SK-N-SH treated with all-trans-retinoic acid at 6 μM for 48 hours (cell line): ENCODE measurements at regions not wholly inside any gene's neighbourhood (a gene's known extent, or its start where the extent isn't known, plus 50 kb on each side); places are given as distances from the start of the nearest gene placed in this dataset.

Experiments used
- ATAC-seq: fragments of 200-7000 bp; cut with Tn5 transposase; 3 replicates; pipeline ENCODE4 v1.9.1; 2020; ENCODE audit warnings: mild to moderate bottlenecking, moderate library complexity
- ARNTL ChIP-seq: fragments of 450-650 bp; formaldehyde crosslinking; IDR thresholded peaks from 2 replicates; pipeline ENCODE4 v1.5.0; 2020; ENCODE audit warnings: low read depth, mild to moderate bottlenecking, moderate library complexity, borderline replicate concordance
- BACH2 ChIP-seq: fragments of 250-450 bp; sonication (Bioruptor Pico); IDR thresholded peaks from 2 replicates; pipeline ENCODE4 v1.9.0; 2021; ENCODE audit warnings: mild to moderate bottlenecking, borderline replicate concordance
- CSDC2 ChIP-seq: fragments of 250-450 bp; sonication (Bioruptor Pico); IDR thresholded peaks from 2 replicates; pipeline ENCODE4 v1.5.0; 2020; ENCODE audit warnings: mild to moderate bottlenecking, moderate library complexity
- ISL1 ChIP-seq: fragments of 250-450 bp; sonication (Bioruptor Pico); IDR thresholded peaks from 2 replicates; pipeline ENCODE4 v2.1.2; 2022; ENCODE audit warnings: mild to moderate bottlenecking, moderate library complexity
- OSR1 ChIP-seq: fragments of 250-450 bp; sonication (Bioruptor Pico); IDR thresholded peaks from 2 replicates; pipeline ENCODE4 v1.8.0; 2022; ENCODE audit warnings: moderate library complexity, mild to moderate bottlenecking, inconsistent platforms
- PPARA ChIP-seq: fragments of 250-450 bp; sonication (Bioruptor Pico); IDR thresholded peaks from 2 replicates; pipeline ENCODE4 v1.5.0; 2020; ENCODE audit warnings: mild to moderate bottlenecking, borderline replicate concordance
- RARB ChIP-seq: fragments of 250-450 bp; sonication (Bioruptor Pico); IDR thresholded peaks from 2 replicates; pipeline ENCODE4 v1.8.0; 2021; ENCODE audit warnings: mild to moderate bottlenecking, moderate library complexity
- SNAI2 ChIP-seq: fragments of 250-450 bp; sonication (Bioruptor Pico); IDR thresholded peaks from 2 replicates; pipeline ENCODE4 v1.5.0; 2020; ENCODE audit warnings: mild to moderate bottlenecking, moderate library complexity
- TCF4 ChIP-seq: fragments of 250-450 bp; sonication (Bioruptor Pico); IDR thresholded peaks from 2 replicates; pipeline ENCODE4 v1.8.0; 2021; ENCODE audit warnings: mild to moderate bottlenecking, moderate library complexity, borderline replicate concordance
- TOX ChIP-seq: fragments of 250-450 bp; sonication (Bioruptor Pico); IDR thresholded peaks from 2 replicates; pipeline ENCODE4 v1.8.0; 2021; ENCODE audit warnings: mild to moderate bottlenecking, moderate library complexity, borderline replicate concordance
- ZC3H10 ChIP-seq: fragments of 250-450 bp; sonication (Bioruptor Pico); IDR thresholded peaks from 2 replicates; pipeline ENCODE4 v1.5.1; 2021; ENCODE audit warnings: mild to moderate bottlenecking, moderate library complexity
- ZFP3 ChIP-seq: fragments of 250-450 bp; sonication (Bioruptor Pico); IDR thresholded peaks from 2 replicates; pipeline ENCODE4 v1.5.0; 2020; ENCODE audit warnings: mild to moderate bottlenecking, moderate library complexity
- ZFP30 ChIP-seq: fragments of 450-650 bp; formaldehyde crosslinking; IDR thresholded peaks from 2 replicates; pipeline ENCODE4 v1.5.0; 2022; ENCODE audit warnings: mild to moderate bottlenecking, moderate library complexity
- ZNF565 ChIP-seq: fragments of 450-650 bp; formaldehyde crosslinking; conservative IDR thresholded peaks from 2 replicates; pipeline ENCODE4 v1.5.0; 2020; ENCODE audit warnings: low read depth, mild to moderate bottlenecking, moderate library complexity
- ZNF70 ChIP-seq: fragments of 450-650 bp; formaldehyde crosslinking; IDR thresholded peaks from 2 replicates; pipeline ENCODE4 v1.5.0; 2020; ENCODE audit warnings: mild to moderate bottlenecking, moderate library complexity
- ZNF8 ChIP-seq: fragments of 450-650 bp; formaldehyde crosslinking; IDR thresholded peaks from 2 replicates; pipeline ENCODE4 v1.5.0; 2020; ENCODE audit warnings: mild to moderate bottlenecking, moderate library complexity
- TF ChIP-seq, protein P1 (sequence below): fragments of 250-450 bp; sonication (Bioruptor Pico); IDR thresholded peaks from 2 replicates; pipeline ENCODE4 v1.5.1; 2021; ENCODE audit warnings: mild to moderate bottlenecking, moderate library complexity
- TF ChIP-seq, protein P2 (sequence below): fragments of 250-450 bp; sonication (Bioruptor Pico); IDR thresholded peaks from 2 replicates; pipeline ENCODE4 v1.8.0; 2021; ENCODE audit warnings: low read depth, mild to moderate bottlenecking, moderate library complexity, borderline replicate concordance
- TF ChIP-seq, protein P3 (sequence below): fragments of 250-450 bp; sonication (Bioruptor Pico); IDR thresholded peaks from 2 replicates; pipeline ENCODE4 v1.5.1; 2020; ENCODE audit warnings: low read depth, mild to moderate bottlenecking, moderate library complexity
- TF ChIP-seq, protein P4 (sequence below): fragments of 250-450 bp; sonication (Bioruptor Pico); IDR thresholded peaks from 2 replicates; pipeline ENCODE4 v1.8.0; 2020; ENCODE audit warnings: mild to moderate bottlenecking, moderate library complexity, borderline replicate concordance
- TF ChIP-seq, protein P5 (sequence below): fragments of 250-450 bp; sonication (Bioruptor Pico); IDR thresholded peaks from 2 replicates; pipeline ENCODE4 v1.5.0; 2020; ENCODE audit warnings: mild to moderate bottlenecking, moderate library complexity

DNA sequence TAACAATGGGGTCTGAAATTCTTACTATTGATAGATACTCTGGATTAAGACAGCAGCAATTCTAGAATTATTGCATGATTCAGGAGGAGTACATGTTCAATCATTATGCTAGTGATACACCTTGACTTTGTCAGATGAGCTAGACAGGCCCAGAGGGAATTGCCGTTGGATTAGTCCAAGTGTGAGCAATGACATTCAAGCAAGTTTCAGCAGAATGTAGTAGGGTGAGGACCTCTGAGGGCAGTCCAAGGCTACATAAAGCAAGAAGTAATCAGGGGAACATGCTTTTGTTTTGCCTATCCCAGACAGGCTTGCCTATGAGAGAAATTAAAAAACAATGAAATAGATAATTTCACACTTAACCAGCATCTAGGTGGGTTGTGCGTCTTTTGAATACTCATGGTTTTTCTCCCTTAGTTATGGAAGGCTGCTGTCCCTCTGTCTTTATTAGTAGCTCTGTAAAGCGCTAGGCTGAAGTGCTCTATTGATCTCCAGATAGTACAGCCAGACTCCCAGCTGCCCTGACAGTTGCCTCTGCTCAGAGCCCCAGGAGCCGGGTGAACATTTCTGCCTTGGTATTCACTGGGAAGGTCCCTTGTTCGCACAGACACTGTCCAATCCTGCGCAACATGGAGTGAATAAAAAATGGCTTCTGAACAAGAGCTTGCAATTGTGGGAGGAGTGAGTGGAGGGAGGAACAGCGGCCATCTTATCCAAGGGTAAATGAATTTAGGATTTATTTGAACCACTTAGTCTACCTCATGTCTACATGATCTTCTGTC is 316.6 kb upstream of the ONECUT1 start:
- TF ChIP-seq TOX (CRISPR knock-in tag): no peak
- TF ChIP-seq SNAI2 (CRISPR knock-in tag): no peak
- TF ChIP-seq PPARA (CRISPR knock-in tag): no peak
- TF ChIP-seq, protein P1, sequence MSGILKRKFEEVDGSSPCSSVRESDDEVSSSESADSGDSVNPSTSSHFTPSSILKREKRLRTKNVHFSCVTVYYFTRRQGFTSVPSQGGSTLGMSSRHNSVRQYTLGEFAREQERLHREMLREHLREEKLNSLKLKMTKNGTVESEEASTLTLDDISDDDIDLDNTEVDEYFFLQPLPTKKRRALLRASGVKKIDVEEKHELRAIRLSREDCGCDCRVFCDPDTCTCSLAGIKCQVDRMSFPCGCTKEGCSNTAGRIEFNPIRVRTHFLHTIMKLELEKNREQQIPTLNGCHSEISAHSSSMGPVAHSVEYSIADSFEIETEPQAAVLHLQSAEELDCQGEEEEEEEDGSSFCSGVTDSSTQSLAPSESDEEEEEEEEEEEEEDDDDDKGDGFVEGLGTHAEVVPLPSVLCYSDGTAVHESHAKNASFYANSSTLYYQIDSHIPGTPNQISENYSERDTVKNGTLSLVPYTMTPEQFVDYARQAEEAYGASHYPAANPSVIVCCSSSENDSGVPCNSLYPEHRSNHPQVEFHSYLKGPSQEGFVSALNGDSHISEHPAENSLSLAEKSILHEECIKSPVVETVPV (CRISPR knock-in tag): no peak
- no peak for TF ChIP-seq ZNF8 (CRISPR knock-in tag)
- TF ChIP-seq OSR1 (CRISPR knock-in tag): no peak
- TF ChIP-seq, protein P2, sequence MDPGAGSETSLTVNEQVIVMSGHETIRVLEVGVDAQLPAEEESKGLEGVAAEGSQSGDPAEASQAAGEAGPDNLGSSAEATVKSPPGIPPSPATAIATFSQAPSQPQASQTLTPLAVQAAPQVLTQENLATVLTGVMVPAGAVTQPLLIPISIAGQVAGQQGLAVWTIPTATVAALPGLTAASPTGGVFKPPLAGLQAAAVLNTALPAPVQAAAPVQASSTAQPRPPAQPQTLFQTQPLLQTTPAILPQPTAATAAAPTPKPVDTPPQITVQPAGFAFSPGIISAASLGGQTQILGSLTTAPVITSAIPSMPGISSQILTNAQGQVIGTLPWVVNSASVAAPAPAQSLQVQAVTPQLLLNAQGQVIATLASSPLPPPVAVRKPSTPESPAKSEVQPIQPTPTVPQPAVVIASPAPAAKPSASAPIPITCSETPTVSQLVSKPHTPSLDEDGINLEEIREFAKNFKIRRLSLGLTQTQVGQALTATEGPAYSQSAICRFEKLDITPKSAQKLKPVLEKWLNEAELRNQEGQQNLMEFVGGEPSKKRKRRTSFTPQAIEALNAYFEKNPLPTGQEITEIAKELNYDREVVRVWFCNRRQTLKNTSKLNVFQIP (CRISPR knock-in tag): no peak
- TF ChIP-seq, protein P3, sequence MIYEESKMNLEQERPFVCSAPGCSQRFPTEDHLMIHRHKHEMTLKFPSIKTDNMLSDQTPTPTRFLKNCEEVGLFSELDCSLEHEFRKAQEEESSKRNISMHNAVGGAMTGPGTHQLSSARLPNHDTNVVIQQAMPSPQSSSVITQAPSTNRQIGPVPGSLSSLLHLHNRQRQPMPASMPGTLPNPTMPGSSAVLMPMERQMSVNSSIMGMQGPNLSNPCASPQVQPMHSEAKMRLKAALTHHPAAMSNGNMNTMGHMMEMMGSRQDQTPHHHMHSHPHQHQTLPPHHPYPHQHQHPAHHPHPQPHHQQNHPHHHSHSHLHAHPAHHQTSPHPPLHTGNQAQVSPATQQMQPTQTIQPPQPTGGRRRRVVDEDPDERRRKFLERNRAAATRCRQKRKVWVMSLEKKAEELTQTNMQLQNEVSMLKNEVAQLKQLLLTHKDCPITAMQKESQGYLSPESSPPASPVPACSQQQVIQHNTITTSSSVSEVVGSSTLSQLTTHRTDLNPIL: no peak
- TF ChIP-seq ZFP3 (CRISPR knock-in tag): no peak
- no peak for ATAC-seq

DNA sequence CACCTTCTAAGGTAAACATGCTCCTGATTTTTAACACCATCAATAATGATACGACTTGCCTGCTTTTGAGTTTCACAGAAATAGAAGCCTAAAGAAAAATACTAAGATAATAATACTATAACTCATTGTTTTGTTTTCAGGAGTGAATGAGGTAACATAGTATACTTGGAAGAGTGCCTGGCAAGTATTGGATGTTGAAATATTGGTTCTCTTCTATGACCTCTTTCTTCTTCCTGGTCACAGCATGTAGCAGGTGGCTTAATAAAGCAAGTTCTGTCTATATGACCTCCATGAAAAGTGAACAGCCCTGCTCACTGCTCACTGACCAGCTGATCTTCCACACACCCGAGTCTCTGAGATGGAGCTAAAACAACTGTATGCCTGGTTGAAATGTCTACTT is 312.3 kb upstream of the ONECUT1 start:
- no peak for ATAC-seq
- no peak for TF ChIP-seq ZFP30 (CRISPR knock-in tag)
- TF ChIP-seq TOX (CRISPR knock-in tag): no peak

DNA sequence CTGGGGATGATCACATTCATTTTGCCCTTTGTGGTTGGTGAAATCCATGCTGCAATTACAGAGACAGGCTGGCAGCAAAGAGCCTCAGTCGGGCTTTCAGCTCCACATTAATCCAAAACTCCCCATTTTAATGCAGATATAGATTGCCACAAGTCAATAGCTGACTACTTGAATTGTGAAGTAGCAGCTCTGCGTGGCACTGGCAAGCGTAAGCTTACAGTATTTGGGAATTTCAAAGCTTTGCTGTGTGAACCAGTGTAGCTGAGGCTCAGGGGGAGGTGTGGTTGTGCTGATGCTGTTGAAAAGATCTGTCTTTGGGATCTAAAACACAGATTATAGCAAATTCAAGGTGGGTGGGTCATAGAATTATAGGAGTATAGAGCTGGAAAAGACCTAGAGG is 290.3 kb upstream of the ONECUT1 start:
- TF ChIP-seq SNAI2 (CRISPR knock-in tag): no peak
- no peak for ATAC-seq

DNA sequence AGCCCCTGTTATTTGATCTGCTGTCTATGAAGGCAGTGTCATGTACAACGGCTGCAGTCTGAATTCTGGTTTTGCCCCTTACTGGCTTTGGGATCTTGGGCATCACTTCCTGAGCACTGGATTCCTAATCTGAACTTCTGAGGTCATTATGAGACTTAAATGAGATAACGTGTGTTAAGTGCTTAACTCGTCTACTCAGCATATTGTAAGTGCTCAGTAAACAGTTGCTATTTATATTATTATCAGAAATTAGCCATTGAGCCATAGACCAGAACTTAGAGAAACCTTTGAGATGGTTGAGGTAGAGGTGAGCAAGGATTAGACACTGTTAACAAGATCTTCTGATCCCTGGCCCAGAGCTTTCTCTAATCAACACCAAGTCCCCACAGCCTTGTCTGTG is 284.1 kb upstream of the ONECUT1 start:
- TF ChIP-seq ISL1 (CRISPR knock-in tag) (no peak), TCF4 (CRISPR knock-in tag) (no peak), RARB (no peak), PPARA (CRISPR knock-in tag) (no peak), SNAI2 (CRISPR knock-in tag) (no peak), ZFP3 (CRISPR knock-in tag) (no peak), ZNF565 (CRISPR knock-in tag) (no peak), ZNF70 (CRISPR knock-in tag) (no peak), CSDC2 (CRISPR knock-in tag) (no peak), TOX (CRISPR knock-in tag) (no peak), ARNTL (CRISPR knock-in tag) (no peak), ZC3H10 (CRISPR knock-in tag) (no peak), BACH2 (CRISPR knock-in tag) (no peak), ZNF8 (CRISPR knock-in tag) (no peak)
- TF ChIP-seq, protein P4, sequence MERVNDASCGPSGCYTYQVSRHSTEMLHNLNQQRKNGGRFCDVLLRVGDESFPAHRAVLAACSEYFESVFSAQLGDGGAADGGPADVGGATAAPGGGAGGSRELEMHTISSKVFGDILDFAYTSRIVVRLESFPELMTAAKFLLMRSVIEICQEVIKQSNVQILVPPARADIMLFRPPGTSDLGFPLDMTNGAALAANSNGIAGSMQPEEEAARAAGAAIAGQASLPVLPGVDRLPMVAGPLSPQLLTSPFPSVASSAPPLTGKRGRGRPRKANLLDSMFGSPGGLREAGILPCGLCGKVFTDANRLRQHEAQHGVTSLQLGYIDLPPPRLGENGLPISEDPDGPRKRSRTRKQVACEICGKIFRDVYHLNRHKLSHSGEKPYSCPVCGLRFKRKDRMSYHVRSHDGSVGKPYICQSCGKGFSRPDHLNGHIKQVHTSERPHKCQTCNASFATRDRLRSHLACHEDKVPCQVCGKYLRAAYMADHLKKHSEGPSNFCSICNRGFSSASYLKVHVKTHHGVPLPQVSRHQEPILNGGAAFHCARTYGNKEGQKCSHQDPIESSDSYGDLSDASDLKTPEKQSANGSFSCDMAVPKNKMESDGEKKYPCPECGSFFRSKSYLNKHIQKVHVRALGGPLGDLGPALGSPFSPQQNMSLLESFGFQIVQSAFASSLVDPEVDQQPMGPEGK (CRISPR knock-in tag): no peak
- TF ChIP-seq, protein P5, sequence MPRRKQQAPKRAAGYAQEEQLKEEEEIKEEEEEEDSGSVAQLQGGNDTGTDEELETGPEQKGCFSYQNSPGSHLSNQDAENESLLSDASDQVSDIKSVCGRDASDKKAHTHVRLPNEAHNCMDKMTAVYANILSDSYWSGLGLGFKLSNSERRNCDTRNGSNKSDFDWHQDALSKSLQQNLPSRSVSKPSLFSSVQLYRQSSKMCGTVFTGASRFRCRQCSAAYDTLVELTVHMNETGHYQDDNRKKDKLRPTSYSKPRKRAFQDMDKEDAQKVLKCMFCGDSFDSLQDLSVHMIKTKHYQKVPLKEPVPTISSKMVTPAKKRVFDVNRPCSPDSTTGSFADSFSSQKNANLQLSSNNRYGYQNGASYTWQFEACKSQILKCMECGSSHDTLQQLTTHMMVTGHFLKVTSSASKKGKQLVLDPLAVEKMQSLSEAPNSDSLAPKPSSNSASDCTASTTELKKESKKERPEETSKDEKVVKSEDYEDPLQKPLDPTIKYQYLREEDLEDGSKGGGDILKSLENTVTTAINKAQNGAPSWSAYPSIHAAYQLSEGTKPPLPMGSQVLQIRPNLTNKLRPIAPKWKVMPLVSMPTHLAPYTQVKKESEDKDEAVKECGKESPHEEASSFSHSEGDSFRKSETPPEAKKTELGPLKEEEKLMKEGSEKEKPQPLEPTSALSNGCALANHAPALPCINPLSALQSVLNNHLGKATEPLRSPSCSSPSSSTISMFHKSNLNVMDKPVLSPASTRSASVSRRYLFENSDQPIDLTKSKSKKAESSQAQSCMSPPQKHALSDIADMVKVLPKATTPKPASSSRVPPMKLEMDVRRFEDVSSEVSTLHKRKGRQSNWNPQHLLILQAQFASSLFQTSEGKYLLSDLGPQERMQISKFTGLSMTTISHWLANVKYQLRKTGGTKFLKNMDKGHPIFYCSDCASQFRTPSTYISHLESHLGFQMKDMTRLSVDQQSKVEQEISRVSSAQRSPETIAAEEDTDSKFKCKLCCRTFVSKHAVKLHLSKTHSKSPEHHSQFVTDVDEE: no peak
- TF ChIP-seq, protein P3: no peak
- TF ChIP-seq, protein P1 (CRISPR knock-in tag): no peak
- TF ChIP-seq, protein P2 (CRISPR knock-in tag): no peak
- no peak for ATAC-seq
